Sigmoid colon (tissue), 6 donors: ENCODE measurements at regions not wholly inside any gene's neighbourhood (a gene's known extent, or its start where the extent isn't known, plus 50 kb on each side); places are given as distances from the start of the nearest gene placed in this dataset.

Experiments
- DNase-seq: peaks from one replicate; pipeline ENCODE4 v3.0.0-alpha.2; 2019
- H3K27ac ChIP-seq, 4 donors: fragments of 200-600 bp; sonication (generic); one replicate each; pipeline ENCODE4 v1.5.1; 2016 to 2019; ENCODE audit warnings: mild to moderate bottlenecking in 1 of 4
- H3K27me3 ChIP-seq, 3 donors: fragments of 200-600 bp; sonication (generic); one replicate each; pipeline ENCODE4 v1.5.1; 2019; ENCODE audit warnings: mild to moderate bottlenecking in 1 of 3
- H3K36me3 ChIP-seq, 4 donors: fragments of 200-600 bp; sonication (generic); one replicate each; pipeline ENCODE4 v1.5.1; 2016 to 2019
- H3K4me1 ChIP-seq, 4 donors: fragments of 200-600 bp; sonication (generic); one replicate each; pipeline ENCODE4 v1.5.1; 2017 to 2019
- H3K4me3 ChIP-seq, 4 donors: fragments of 200-600 bp; sonication (generic); one replicate each; pipeline ENCODE4 v1.5.1; 2017 to 2019; ENCODE audit warnings: mild to moderate bottlenecking in 2 of 4, moderate library complexity in 1 of 4
- H3K9me3 ChIP-seq, 4 donors: fragments of 200-600 bp in 3 of 4; sonication (generic) in 3 of 4; one replicate each; pipeline versions ENCODE4 v1.5.1 to v1.6.1; 2013 to 2019
- CTCF ChIP-seq, 4 experiments: fragments of 450-650 bp in 3 of 4; fragments of 200-600 bp in 1 of 4; IDR thresholded peaks; one replicate each; pipeline ENCODE4 v1.5.1; 2016 to 2019; ENCODE audit warnings: antibody characterized with exemption in 4 of 4, mild to moderate bottlenecking in 3 of 4, moderate library complexity in 2 of 4
- EP300 ChIP-seq, 4 donors: sonication (generic); formaldehyde crosslinking; IDR thresholded peaks; one replicate each; pipeline ENCODE4 v1.6.1; 2017; ENCODE audit warnings: antibody characterized with exemption in 4 of 4
- POLR2A ChIP-seq, 2 donors: fragments of 450-650 bp; IDR thresholded peaks; one replicate each; pipeline ENCODE4 v1.6.1; 2016; ENCODE audit warnings: antibody characterized with exemption in 2 of 2, mild to moderate bottlenecking in 2 of 2, moderate library complexity in 2 of 2
- POLR2AphosphoS5 ChIP-seq, 4 donors: sonication (generic); formaldehyde crosslinking; IDR thresholded peaks; one replicate each; pipeline ENCODE4 v1.6.1; 2017; ENCODE audit warnings: antibody characterized with exemption in 4 of 4
- WGBS, 2 donors: extraction: QIAGEN DNeasy Blood & Tissue Kit; methylation state at CpG; one replicate each; pipeline ENCODE4 v1.1.7; 2013; 5-methylcytosine and 5-hydroxymethylcytosine counted together
- intact Hi-C: fragments of 100-400 bp; cut with DNase I; formaldehyde crosslinking; loops from one replicate; pipeline ENCODE4 v1.15.1; 2023
- donor health status: healthy with polysubstance abuse.
- donor health status: healthy.

DNA sequence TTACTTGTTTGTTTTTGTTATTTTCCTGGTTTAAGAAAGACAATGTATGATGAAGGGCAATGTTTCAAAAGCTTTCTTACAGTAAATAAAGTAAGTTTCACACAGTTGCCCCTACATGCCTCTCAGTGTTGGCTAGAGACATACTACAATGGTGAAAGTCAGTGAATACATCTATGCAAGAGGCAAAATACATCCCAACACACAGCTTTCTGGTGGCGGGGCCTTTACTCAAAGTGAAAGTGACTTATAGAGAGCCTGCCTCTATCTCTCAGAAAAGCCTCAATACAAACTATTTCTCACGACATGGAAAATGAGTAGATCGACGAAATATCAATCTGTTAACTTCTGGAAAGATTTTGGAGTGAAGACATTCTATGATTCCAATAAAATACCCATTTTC is 122.3 kb downstream of the SLC30A10 start:
- no peak for DNase-seq
- Histone ChIP-seq H3K4me3 (no peak overlapping the region), H3K4me1 (no peaks in the 10 kb centered on the region), H3K27ac (no peak overlapping the region), H3K36me3 (no peaks in the 10 kb centered on the region), H3K27me3 (no peaks in the 10 kb centered on the region), H3K9me3 (no peaks in the 10 kb centered on the region)
- intact Hi-C loops: no loop called here
- TF ChIP-seq POLR2AphosphoS5 (IDR thresholded peaks at IDR 0.05) (no peak), CTCF (IDR thresholded peaks at IDR 0.05) (no peak), EP300 (IDR thresholded peaks at IDR 0.05) (no peak), POLR2A (IDR thresholded peaks at IDR 0.05) (no peak)
- 53 to 75% methylated on average over 4 of the region's 4 CpGs for WGBS, 2 donors

GRCh38 chr1:219805191-219805590 is 123.2 kb downstream of the SLC30A10 start:
- no peaks in the 10 kb centered on the region for H3K4me1 ChIP-seq
- TF ChIP-seq CTCF (IDR thresholded peaks at IDR 0.05) (no peak), POLR2AphosphoS5 (IDR thresholded peaks at IDR 0.05) (no peak), POLR2A (IDR thresholded peaks at IDR 0.05) (no peak), EP300 (IDR thresholded peaks at IDR 0.05) (no peak)
- H3K27me3 ChIP-seq: no peaks in the 10 kb centered on the region
- WGBS, 2 donors: 21 to 58% methylated on average over 6 of the region's 6 CpGs
- H3K27ac ChIP-seq: no peak overlapping the region
- H3K36me3 ChIP-seq: no peaks in the 10 kb centered on the region
- H3K9me3 ChIP-seq: no peaks in the 10 kb centered on the region
- H3K4me3 ChIP-seq: no peak overlapping the region
- intact Hi-C loops: no loop called here
- no peak for DNase-seq

GRCh38 chr1:219801156-219801820 is 127.1 kb downstream of the SLC30A10 start:
- Histone ChIP-seq H3K4me3 (no peak overlapping the region), H3K27ac (no peak overlapping the region), H3K4me1 (no peaks in the 10 kb centered on the region), H3K27me3 (no peaks in the 10 kb centered on the region), H3K36me3 (no peaks in the 10 kb centered on the region), H3K9me3 (no peaks in the 10 kb centered on the region)
- intact Hi-C loops: no loop called here
- WGBS, 2 donors: 68 to 76% methylated on average over 5 of the region's 5 CpGs
- no peak for TF ChIP-seq POLR2A (IDR thresholded peaks at IDR 0.05)
- no peak for TF ChIP-seq EP300 (IDR thresholded peaks at IDR 0.05)
- TF ChIP-seq POLR2AphosphoS5 (IDR thresholded peaks at IDR 0.05): no peak
- TF ChIP-seq CTCF (IDR thresholded peaks at IDR 0.05): no peak
- DNase-seq: no peak

- Histone ChIP-seq H3K27ac (no peak overlapping the region), H3K4me1 (no peaks in the 10 kb centered on the region), H3K4me3 (no peak overlapping the region), H3K9me3 (no peaks in the 10 kb centered on the region), H3K27me3 (no peaks in the 10 kb centered on the region), H3K36me3 (no peaks in the 10 kb centered on the region)
- intact Hi-C loops: no loop called here
- no peak for DNase-seq
- TF ChIP-seq POLR2AphosphoS5 (IDR thresholded peaks at IDR 0.05) (peak in 1 of 4 donors; percentile 51), POLR2A (IDR thresholded peaks at IDR 0.05) (no peak)
- WGBS, 2 donors: 68 to 82% methylated on average over 3 of the region's 3 CpGs
Measured at GRCh38 chr1:219798283-219799030, 129.9 kb downstream of the SLC30A10 start.

- Histone ChIP-seq H3K36me3 (no peaks in the 10 kb centered on the region), H3K4me3 (no peak overlapping the region), H3K4me1 (peaks cover 0 to under 1% (median 0%) of the 10 kb centered on the region in 4 donors), H3K27me3 (no peaks in the 10 kb centered on the region), H3K27ac (no peak overlapping the region), H3K9me3 (no peaks in the 10 kb centered on the region)
- 65 to 83% methylated on average over 2 of the region's 2 CpGs for WGBS, 2 donors
- DNase-seq: no peak
- TF ChIP-seq CTCF (IDR thresholded peaks at IDR 0.05) (no peak), POLR2A (IDR thresholded peaks at IDR 0.05) (no peak), POLR2AphosphoS5 (IDR thresholded peaks at IDR 0.05) (no peak), EP300 (IDR thresholded peaks at IDR 0.05) (no peak)
- intact Hi-C loops: no loop called here
Measured at GRCh38 chr1:219797683-219798082, 130.7 kb downstream of the SLC30A10 start.
